Panc1 (cell line): ENCODE measurements at regions not wholly inside any gene's neighbourhood (a gene's known extent, or its start where the extent isn't known, plus 50 kb on each side); places are given as distances from the start of the nearest gene placed in this dataset.

Experiments
- ATAC-seq: fragments of 200-7000 bp; cut with Tn5 transposase; 2 replicates; pipeline ENCODE4 v1.9.1; 2020; ENCODE audit warnings: mild to moderate bottlenecking, moderate library complexity
- BruUV-seq: library from RNA; stranded (reverse); fragments of 400-500 nt; replicated peaks from 2 replicates; lab custom pipeline; 2021; lab: Mats Ljungman, UMichigan
- CTCF ChIA-PET: fragments of 300-600 bp; sonication (Branson Sonifier 250); formaldehyde crosslinking; loops from one replicate; lab custom pipeline; 2022; ENCODE audit warnings: antibody characterized with exemption; lab: Charles Lee
- POLR2A ChIA-PET: fragments of 300-600 bp; sonication (Branson Sonifier 250); formaldehyde crosslinking; loops from one replicate; lab custom pipeline; 2022; ENCODE audit warnings: antibody characterized with exemption; lab: Charles Lee
- DNase-seq: peaks from one replicate; pipeline ENCODE4 v3.0.0-alpha.2; 2010; ENCODE audit warnings: low read depth, low spot score
- H3K27ac ChIP-seq: 2 replicates; pipeline ENCODE4 v1.5.1; 2011; ENCODE audit warnings: mild to moderate bottlenecking, low read length, inconsistent platforms
- H3K27me3 ChIP-seq: fragments of 200-500 bp; sonication (Bioruptor generic); 2 replicates; pipeline ENCODE4 v1.6.0; 2014; ENCODE audit warnings: low read length, inconsistent platforms; ENCODE audit not compliant: control insufficient read depth, insufficient read depth
- H3K36me3 ChIP-seq: fragments of 200-500 bp; sonication (Bioruptor generic); 2 replicates; pipeline ENCODE4 v1.5.1; 2014; ENCODE audit warnings: inconsistent platforms, mild to moderate bottlenecking, low read length, moderate library complexity; ENCODE audit not compliant: control insufficient read depth, insufficient read depth
- H3K4me1 ChIP-seq: 2 replicates; pipeline ENCODE4 v1.5.1; 2011; ENCODE audit warnings: inconsistent platforms, mild to moderate bottlenecking, low read length, moderate library complexity; ENCODE audit not compliant: control insufficient read depth, insufficient read depth
- H3K4me3 ChIP-seq, 2 experiments: 2 replicates each; pipeline ENCODE4 v1.5.1; 2011 to 2012; ENCODE audit warnings: low read depth in 2 of 2, low read length in 2 of 2, mild to moderate bottlenecking in 2 of 2, inconsistent platforms in 1 of 2, moderate library complexity in 1 of 2
- H3K9me3 ChIP-seq: fragments of 200-500 bp; sonication (Bioruptor generic); 2 replicates; pipeline ENCODE4 v1.5.1; 2014; ENCODE audit warnings: low read depth, mild to moderate bottlenecking, inconsistent platforms, low read length, moderate library complexity; ENCODE audit not compliant: control insufficient read depth, insufficient read depth
- POLR2AphosphoS5 ChIP-seq: IDR thresholded peaks from 2 replicates; pipeline ENCODE4 v1.6.1; 2012; ENCODE audit warnings: mild to moderate bottlenecking, low read depth, low read length, moderate library complexity
- SIN3A ChIP-seq: IDR thresholded peaks from 2 replicates; pipeline ENCODE4 v1.6.1; 2012; ENCODE audit warnings: low read depth, mild to moderate bottlenecking, low read length, moderate library complexity, borderline replicate concordance; ENCODE audit not compliant: insufficient read depth
- TCF7L2 ChIP-seq: IDR thresholded peaks from 2 replicates; pipeline ENCODE4 v1.6.1; 2011; ENCODE audit warnings: mild to moderate bottlenecking, low read depth, low read length, inconsistent platforms
- in situ Hi-C: cut with HindIII; loops from 2 replicates; pipeline ENCODE4 v1.10.0; 2016; ENCODE audit warnings: low sequenced_read_pairs, low pct_unique_long_range_greater_than_20kb
- intact Hi-C: fragments of 100-400 bp; cut with micrococcal nuclease; formaldehyde crosslinking; loops from one replicate; pipeline ENCODE4 v1.10.0; 2022; ENCODE audit not compliant: unreplicated experiment
- TF ChIP-seq, protein P1 (sequence below): fragments of 450-650 bp; IDR thresholded peaks from 2 replicates; pipeline ENCODE4 v1.5.1; 2017; ENCODE audit warnings: mild to moderate bottlenecking
- TF ChIP-seq, protein P2 (sequence below), 2 experiments: IDR thresholded peaks; 2 replicates each; pipeline ENCODE4 v1.6.1; 2011 to 2012; ENCODE audit warnings: low read depth in 2 of 2, control low read depth in 1 of 2, low read length in 1 of 2, mild to moderate bottlenecking in 1 of 2, moderate library complexity in 1 of 2; ENCODE audit not compliant: insufficient read depth in 1 of 2

DNA sequence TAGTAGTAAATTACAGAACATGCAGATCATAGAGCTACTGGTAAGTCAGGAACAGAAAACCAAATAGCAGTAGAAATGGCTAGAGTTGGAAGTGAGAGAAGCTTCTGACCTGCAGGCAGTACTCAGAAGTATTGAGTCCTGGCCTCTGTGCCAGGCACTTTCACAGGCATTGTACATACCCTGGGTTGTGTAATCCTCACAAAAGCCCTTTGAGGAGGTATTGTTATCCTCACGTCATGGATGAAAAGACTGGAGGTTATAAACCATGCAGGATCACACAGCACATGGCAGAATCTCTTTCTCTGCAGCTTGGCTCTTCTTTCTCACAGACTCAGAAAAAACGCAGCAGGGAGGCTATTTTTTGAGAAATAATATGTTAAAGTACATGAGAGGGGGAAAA lies 789.3 kb upstream of the FAM98A start:
- ChIA-PET CTCF (no interaction called here), POLR2A (no interaction called here)
- in situ Hi-C loops: no loop called here
- TF ChIP-seq SIN3A (no peak), POLR2AphosphoS5 (no peak), TCF7L2 (no peak)
- TF ChIP-seq, protein P1, sequence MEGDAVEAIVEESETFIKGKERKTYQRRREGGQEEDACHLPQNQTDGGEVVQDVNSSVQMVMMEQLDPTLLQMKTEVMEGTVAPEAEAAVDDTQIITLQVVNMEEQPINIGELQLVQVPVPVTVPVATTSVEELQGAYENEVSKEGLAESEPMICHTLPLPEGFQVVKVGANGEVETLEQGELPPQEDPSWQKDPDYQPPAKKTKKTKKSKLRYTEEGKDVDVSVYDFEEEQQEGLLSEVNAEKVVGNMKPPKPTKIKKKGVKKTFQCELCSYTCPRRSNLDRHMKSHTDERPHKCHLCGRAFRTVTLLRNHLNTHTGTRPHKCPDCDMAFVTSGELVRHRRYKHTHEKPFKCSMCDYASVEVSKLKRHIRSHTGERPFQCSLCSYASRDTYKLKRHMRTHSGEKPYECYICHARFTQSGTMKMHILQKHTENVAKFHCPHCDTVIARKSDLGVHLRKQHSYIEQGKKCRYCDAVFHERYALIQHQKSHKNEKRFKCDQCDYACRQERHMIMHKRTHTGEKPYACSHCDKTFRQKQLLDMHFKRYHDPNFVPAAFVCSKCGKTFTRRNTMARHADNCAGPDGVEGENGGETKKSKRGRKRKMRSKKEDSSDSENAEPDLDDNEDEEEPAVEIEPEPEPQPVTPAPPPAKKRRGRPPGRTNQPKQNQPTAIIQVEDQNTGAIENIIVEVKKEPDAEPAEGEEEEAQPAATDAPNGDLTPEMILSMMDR: no peak
- TF ChIP-seq, protein P2, sequence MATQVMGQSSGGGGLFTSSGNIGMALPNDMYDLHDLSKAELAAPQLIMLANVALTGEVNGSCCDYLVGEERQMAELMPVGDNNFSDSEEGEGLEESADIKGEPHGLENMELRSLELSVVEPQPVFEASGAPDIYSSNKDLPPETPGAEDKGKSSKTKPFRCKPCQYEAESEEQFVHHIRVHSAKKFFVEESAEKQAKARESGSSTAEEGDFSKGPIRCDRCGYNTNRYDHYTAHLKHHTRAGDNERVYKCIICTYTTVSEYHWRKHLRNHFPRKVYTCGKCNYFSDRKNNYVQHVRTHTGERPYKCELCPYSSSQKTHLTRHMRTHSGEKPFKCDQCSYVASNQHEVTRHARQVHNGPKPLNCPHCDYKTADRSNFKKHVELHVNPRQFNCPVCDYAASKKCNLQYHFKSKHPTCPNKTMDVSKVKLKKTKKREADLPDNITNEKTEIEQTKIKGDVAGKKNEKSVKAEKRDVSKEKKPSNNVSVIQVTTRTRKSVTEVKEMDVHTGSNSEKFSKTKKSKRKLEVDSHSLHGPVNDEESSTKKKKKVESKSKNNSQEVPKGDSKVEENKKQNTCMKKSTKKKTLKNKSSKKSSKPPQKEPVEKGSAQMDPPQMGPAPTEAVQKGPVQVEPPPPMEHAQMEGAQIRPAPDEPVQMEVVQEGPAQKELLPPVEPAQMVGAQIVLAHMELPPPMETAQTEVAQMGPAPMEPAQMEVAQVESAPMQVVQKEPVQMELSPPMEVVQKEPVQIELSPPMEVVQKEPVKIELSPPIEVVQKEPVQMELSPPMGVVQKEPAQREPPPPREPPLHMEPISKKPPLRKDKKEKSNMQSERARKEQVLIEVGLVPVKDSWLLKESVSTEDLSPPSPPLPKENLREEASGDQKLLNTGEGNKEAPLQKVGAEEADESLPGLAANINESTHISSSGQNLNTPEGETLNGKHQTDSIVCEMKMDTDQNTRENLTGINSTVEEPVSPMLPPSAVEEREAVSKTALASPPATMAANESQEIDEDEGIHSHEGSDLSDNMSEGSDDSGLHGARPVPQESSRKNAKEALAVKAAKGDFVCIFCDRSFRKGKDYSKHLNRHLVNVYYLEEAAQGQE (IDR thresholded peaks at IDR 0.05; ENCODE audit: insufficient read depth in 1 of 2, low read depth in 2 of 2, low read length in 1 of 2): no peak
- Histone ChIP-seq H3K36me3 (no peaks in the 10 kb centered on the region), H3K4me1 (no peaks in the 10 kb centered on the region), H3K9me3 (no peaks in the 10 kb centered on the region), H3K27ac (no peak overlapping the region), H3K4me3 (no peak overlapping the region), H3K27me3 (no peaks in the 10 kb centered on the region)
- no TSS peak for BruUV-seq
- no peak for ATAC-seq
- intact Hi-C loops: no loop called here
- DNase-seq: no peak

DNA sequence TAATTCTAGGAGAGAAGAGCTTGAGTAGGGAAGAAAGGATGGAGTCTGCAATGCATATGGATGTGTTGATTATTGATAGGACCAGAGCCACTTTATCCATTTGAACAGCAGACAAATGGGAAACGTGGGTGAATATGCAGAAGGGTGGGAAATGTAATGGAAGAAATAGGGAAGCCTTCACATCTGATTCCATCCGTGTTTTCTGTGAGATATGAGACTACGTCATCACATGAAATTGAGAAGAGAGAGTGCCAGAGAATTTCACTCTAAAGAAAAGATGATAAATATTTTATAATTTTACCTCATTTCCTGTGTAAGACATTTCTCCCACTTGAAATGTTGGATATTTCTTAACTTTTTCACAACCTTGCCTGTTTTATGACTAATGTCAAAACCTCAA lies 788.4 kb upstream of the FAM98A start:
- no peak overlapping the region for H3K4me3 ChIP-seq
- no peak for DNase-seq
- no peak overlapping the region for H3K27ac ChIP-seq
- intact Hi-C loops: no loop called here
- no peaks in the 10 kb centered on the region for H3K9me3 ChIP-seq
- TF ChIP-seq POLR2AphosphoS5: no peak
- TF ChIP-seq SIN3A: no peak
- no peak for TF ChIP-seq TCF7L2
- TF ChIP-seq, protein P2 (IDR thresholded peaks at IDR 0.05; ENCODE audit: insufficient read depth in 1 of 2, low read depth in 2 of 2, low read length in 1 of 2): no peak
- TF ChIP-seq, protein P1: no peak
- no peaks in the 10 kb centered on the region for H3K27me3 ChIP-seq
- in situ Hi-C loops: no loop called here
- no peaks in the 10 kb centered on the region for H3K4me1 ChIP-seq
- BruUV-seq: no TSS peak
- no peaks in the 10 kb centered on the region for H3K36me3 ChIP-seq
- CTCF ChIA-PET: no interaction called here
- POLR2A ChIA-PET: no interaction called here
- no peak for ATAC-seq
